ENCODE measurements at regions not wholly inside any gene's neighbourhood (a gene's known extent, or its start where the extent isn't known, plus 50 kb on each side); places are given as distances from the start of the nearest gene placed in this dataset.
"Not testable (repeated sequence)": the region's sequence is repeated elsewhere in the genome, so short reads cannot be mapped to it uniquely, and the experiment has no call there.

GRCh38 chr6:141077355-141078333 lies 1055.1 kb upstream of the GJE1 start:
- no peak for DNase-seq (ENCODE audit: low read depth)

DNA sequence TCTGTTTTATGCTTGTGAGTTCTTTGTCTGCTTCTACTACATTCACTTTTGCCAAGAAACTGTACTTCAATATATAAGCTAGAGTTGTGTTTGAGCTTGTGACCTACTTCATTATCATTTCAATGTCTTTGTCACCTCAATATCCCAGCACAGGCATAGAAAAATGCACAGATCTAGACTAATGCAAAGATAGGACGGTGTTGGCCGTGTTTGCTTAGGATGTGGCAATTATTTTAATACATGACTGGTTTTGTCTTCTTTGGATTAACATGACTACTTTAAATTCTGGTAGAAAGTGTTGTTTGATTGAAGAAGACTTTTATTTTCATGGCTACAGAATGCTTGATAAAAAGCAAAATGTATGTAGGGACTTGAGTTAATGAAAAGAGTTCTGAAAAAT lies 1075.0 kb upstream of the GJE1 start:
- no peak for DNase-seq (ENCODE audit: low read depth)

DNA sequence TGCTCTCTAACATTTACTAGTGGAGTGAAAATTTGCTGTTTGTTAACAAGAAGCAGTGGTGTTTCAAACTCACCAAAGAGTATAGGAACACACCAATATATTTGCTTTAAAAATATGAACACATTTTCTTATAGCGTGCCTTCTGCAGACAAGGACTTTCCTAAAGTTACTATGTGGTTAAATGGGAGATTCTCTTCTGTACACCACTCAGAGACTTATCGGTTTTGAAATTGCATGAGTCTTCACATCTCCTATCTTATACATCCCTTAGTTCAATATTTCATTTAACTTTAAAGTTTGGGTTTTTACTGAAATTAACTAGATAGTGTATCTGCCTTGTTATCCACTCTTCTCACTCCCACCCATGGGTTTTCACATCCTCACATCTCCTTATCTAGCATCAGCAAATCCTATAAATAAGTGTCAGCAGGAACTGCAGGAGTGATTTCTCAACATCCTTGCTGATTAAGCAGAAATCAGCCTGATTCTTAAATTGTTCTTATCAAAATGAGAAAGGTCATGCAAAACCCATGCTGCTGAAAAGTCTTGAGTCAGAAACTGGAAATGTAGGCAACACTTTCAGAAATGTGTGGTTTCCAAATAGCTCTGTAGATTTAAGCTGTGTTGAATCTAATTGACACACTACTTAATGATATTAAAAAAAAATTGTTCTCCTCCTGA lies 1075.6 kb upstream of the GJE1 start:
- DNase-seq (ENCODE audit: low read depth), result no peak

DNA sequence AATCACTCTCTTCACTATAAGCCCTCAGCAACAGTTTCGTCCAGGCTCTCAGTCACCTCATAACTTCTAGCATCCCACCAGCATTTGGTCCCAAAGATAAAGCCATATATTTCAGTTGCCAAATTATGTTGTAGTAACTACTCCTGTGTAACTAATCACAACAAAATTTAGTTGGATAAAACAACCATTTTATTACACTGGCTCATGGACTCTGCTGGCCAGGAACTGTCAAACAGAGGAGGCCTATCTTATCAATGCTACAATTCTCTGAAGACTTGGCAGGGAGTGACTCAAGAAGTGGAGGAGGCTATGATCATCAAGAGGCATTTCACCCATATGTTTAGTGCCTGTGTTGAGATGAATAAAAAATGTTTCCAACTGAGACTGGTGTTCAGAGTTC lies 1082.3 kb upstream of the GJE1 start:
- DNase-seq (ENCODE audit: low read depth), result no peak

DNA sequence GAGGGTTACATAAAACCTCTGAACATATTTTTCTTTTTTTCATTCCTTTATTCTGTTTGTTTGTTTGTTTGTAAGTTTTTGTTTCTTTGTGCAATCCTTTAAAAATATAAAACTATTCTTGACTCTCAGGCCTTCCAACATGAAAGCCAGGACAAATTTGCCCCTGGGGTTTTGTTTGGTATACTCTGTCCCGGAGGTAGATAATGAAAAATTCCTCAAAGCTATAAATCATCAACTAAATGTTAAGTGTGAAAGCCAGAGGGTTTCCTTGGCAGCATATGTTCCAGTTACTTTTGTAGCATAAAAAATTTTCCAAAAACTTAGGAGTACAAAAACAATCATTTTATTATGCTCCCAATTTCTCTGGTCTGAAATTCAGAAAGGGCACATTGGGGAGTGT lies 1084.3 kb upstream of the GJE1 start:
- DNase-seq (ENCODE audit: low read depth), result no peak

GRCh38 chr6:141046496-141046895 lies 1086.2 kb upstream of the GJE1 start:
- not testable (repeated sequence) for DNase-seq (ENCODE audit: low read depth)

DNA sequence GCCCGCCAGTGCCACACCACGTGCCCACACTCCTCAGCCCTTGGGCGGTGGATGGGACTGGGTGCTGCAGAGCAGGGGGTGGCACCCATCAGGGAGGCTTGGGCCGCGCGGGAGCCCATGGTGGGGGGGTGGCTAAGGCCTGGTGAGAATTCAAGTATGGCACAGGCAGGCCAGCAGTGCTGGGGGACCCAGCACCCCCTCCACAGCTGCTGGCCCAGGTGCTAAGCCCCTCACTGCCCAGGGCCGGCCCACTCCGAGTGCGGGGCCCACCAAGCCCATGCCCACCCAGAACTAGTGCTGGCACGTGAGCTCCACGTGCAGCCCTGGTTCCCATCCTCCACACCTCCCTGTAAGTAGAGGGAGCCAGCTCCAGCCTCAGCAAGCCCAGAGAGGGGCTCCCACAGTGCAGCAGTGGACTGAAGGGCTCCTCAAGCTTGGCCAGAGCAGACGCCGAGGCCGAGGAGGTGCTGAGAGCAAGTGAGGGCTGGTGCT lies 1091.1 kb upstream of the GJE1 start:
- no peak for DNase-seq (ENCODE audit: low read depth)

DNA sequence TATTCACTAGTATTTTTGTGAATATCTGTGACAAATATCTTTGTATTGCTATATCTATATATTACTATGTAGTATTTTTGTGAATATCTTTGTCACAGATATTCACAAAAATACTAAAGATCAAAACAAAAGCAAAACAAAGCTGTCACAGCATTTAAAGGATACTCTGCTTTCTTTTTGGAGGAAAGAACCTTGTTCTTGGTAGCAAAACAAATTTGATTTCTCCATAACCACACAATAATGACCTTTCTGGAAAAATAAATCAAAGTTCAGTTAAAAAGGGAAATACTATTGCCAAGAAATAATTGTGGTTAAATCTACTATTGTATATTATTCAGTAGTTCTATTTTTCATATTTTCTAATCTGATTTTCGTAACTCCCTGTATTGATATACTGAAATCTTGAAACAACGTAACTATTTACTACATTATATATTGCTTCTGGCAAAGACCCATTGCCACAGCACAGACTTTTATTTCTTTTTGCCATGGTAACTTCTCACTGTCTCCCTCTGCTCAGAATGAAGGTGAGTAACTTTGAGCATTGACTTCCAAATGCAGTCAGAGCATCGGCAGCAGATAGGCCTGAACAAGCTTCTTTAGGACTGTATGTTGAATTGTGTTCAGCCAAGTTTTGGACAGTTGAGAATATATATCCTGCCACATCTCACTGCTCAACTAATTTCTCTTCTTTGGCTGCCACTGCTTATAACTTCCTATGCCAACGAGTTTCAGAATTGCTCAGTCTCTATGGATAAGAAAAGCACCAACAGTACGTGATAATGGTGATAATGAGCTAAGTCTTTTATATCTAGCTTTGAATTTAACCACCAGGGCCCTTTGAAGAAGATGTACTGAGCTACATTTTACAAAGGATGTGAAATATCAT lies 1097.2 kb upstream of the GJE1 start:
- DNase-seq (ENCODE audit: low read depth), result no peak

GRCh38 chr6:141033101-141033500 lies 1099.6 kb upstream of the GJE1 start:
- no peak for DNase-seq (ENCODE audit: low read depth)

DNA sequence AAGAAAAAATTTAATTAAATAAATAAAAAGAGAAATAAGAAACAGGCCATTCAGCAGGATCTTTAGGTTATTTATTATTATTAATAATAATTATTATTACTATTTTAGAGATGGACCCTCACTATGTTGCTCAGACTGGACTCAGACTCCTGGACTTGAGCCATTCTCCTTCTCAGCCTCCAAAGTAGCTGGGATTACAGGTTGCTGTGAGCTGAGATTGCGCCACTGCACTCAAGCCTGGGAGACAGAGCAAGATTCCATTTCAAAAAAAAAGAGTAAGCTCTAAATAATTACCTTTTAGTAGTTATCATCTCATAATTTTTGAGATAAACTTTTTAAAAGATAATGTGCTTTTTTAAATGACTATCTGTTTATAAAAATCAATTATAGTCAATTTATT lies 1102.8 kb upstream of the GJE1 start:
- no peak for DNase-seq (ENCODE audit: low read depth)

DNA sequence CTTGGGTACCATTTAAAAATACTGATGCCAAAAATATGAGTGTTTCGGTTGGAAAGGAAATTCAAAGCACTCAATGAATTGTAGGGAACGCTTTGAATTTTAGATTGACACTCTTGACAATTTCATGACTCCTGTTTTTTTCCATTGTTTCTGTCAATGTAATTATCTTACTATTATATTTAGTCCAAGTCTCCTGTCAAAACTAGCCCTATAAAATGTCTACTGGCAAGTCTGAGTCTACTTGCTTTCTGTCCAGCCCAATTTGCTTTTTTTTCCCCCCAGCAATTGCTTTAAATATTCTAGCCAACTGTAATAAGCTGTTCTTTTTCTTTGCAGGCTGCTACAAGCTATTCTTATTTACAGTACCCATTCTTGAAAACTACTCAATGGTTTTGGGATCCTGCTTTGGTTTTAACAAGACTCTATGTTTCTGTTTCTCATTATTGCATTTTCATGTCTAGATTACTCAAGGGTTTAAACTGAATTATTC lies 1103.9 kb upstream of the GJE1 start:
- DNase-seq (ENCODE audit: low read depth), result no peak

- DNase-seq (ENCODE audit: low read depth), result no peak
Measured at GRCh38 chr6:141026504-141026903, 1106.2 kb upstream of the GJE1 start.

GRCh38 chr6:141024526-141024925 lies 1108.2 kb upstream of the GJE1 start:
- no peak for DNase-seq (ENCODE audit: low read depth)

DNA sequence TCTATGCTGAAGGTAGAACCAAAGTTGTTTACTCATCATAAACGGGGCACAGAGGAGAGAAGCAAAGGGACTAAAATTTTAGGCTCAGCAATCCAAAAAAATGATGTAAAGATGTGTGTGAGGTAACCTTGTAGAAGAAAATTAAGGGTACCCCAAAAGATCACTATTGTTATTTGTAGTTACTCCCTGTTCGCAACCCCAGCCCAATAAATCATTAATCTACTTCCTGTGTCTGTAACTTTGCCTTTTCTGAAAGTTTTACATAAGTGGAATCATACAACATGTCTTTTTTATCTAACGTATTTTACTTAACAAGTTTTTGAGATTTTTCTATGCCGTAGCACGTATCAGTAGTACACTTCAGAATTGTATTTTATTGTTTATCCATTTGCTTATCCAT lies 1114.8 kb upstream of the GJE1 start:
- DNase-seq (ENCODE audit: low read depth), result no peak

- DNase-seq (ENCODE audit: low read depth), result no peak
Measured at GRCh38 chr6:141000917-141001316, 1131.8 kb upstream of the GJE1 start.

DNA sequence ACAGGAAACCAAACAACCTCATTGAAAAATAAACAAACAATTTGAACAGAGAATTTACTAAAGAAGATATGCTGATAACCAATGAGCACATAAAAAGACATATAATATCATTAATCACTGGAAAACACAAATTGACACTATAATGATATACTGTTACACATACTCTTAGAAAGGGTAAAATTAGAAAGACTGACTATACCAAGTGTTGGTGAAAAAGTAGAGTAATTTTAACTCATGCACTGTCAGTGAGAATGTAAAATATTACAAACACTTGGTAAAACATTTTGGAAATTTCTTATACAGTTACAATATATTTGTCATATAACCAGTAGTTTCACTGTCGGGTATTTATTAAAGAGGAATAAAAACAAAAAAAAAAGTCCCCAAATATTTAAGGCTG lies 1139.2 kb upstream of the GJE1 start:
- no peak for DNase-seq (ENCODE audit: low read depth)

DNA sequence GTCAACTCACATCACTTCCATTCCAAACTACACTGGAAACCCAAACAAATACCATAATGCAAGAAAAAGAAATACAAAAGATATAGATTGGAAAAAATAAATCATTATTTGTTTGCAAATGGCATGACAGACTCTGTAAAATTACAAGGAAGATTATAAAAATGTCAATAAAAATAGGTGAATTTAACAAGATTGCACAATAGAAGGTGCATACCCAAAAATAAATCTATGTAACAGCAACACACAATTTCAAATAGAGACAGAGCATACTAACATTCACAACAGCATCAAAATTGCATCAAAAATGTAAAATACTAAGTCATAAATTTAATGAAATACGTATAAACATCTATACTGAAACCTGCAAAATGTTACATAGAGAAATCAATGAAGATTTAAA lies 1140.0 kb upstream of the GJE1 start:
- no peak for DNase-seq (ENCODE audit: low read depth)

- DNase-seq (ENCODE audit: low read depth), result no peak
Measured at GRCh38 chr6:140988780-140989179, 1143.9 kb upstream of the GJE1 start.

DNA sequence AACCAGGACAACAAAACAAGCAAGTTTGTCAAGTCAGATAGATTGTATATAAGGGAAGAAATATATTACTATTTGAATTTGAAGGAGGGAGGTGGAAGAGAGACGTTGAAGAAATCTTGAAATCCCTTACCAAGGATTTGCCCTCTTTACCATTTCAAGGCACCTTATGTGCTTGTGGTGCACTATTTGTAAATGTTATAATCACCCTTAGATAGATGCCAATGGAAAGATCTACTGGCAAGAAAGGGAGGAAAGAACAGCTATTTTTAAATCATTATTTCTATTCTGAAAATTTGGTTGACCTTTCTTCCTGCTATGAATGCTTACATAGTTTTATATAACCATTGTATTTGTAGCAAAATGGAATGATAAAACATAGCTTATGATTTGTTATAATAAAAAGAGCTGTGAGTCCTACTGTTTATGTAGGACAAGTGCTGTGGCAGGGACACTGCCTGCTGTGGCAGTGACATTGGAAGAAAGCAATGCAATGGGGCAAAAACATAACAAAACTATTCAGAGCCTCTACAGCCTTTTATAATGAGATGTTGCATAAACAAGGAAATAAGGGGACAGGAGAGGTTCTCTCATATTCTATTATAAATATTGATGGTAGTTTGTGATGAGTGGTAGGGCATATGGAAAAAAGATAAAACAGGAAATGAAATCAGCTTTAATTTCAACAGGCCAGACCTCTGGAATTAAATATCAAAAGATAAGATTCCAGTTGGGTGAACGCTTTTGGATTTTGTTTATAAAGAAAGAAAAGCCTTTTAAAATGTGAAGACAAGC lies 1145.2 kb upstream of the GJE1 start:
- DNase-seq (ENCODE audit: low read depth), result no peak

- DNase-seq (ENCODE audit: low read depth), result no peak
Measured at GRCh38 chr6:140985679-140986275, 1146.9 kb upstream of the GJE1 start.
